ENCODE measurements at regions not wholly inside any gene's neighbourhood (a gene's known extent, or its start where the extent isn't known, plus 50 kb on each side); places are given as distances from the start of the nearest gene placed in this dataset.

- H3K4me3 ChIP-seq (ENCODE audit: low read depth, low read length): no peak overlapping the region
These were observed 436.4 kb downstream of the SHQ1 start for GRCh38 chr3:72411843-72412242.

GRCh38 chr3:72411126-72411525, 437.1 kb downstream of the SHQ1 start:
- H3K4me3 ChIP-seq (ENCODE audit: low read depth, low read length): no peak overlapping the region

GRCh38 chr3:72408983-72409779, 439.1 kb downstream of the SHQ1 start:
- H3K4me3 ChIP-seq (ENCODE audit: low read depth, low read length): no peak overlapping the region

GRCh38 chr3:72407766-72408165, 440.5 kb downstream of the SHQ1 start:
- H3K4me3 ChIP-seq (ENCODE audit: low read depth, low read length): no peak overlapping the region

GRCh38 chr3:72405943-72406566, 442.2 kb downstream of the SHQ1 start:
- H3K4me3 ChIP-seq (ENCODE audit: low read depth, low read length): no peak overlapping the region

GRCh38 chr3:72401005-72401545, 447.2 kb downstream of the SHQ1 start:
- H3K4me3 ChIP-seq (ENCODE audit: low read depth, low read length): no peak overlapping the region

- H3K4me3 ChIP-seq (ENCODE audit: low read depth, low read length): no peak overlapping the region
These were observed 449.5 kb downstream of the SHQ1 start for GRCh38 chr3:72398781-72399180.

GRCh38 chr3:72397586-72397985, 450.7 kb downstream of the SHQ1 start:
- H3K4me3 ChIP-seq (ENCODE audit: low read depth, low read length): no peak overlapping the region

GRCh38 chr3:72396899-72397298, 451.3 kb downstream of the SHQ1 start:
- no peak overlapping the region for H3K4me3 ChIP-seq (ENCODE audit: low read depth, low read length)

- H3K4me3 ChIP-seq (ENCODE audit: low read depth, low read length): no peak overlapping the region
These were observed 452.4 kb downstream of the SHQ1 start for GRCh38 chr3:72395776-72396311.

GRCh38 chr3:72393455-72393854, 454.8 kb downstream of the SHQ1 start:
- no peak overlapping the region for H3K4me3 ChIP-seq (ENCODE audit: low read depth, low read length)

- H3K4me3 ChIP-seq (ENCODE audit: low read depth, low read length): no peak overlapping the region
These were observed 456.6 kb downstream of the SHQ1 start for GRCh38 chr3:72391659-72392058.

- no peak overlapping the region for H3K4me3 ChIP-seq (ENCODE audit: low read depth, low read length)
These were observed 457.4 kb downstream of the SHQ1 start for GRCh38 chr3:72390841-72391240.

GRCh38 chr3:72388644-72389043, 459.6 kb downstream of the SHQ1 start:
- H3K4me3 ChIP-seq (ENCODE audit: low read depth, low read length): no peak overlapping the region

GRCh38 chr3:72388117-72388516, 460.1 kb downstream of the SHQ1 start:
- no peak overlapping the region for H3K4me3 ChIP-seq (ENCODE audit: low read depth, low read length)

- H3K4me3 ChIP-seq (ENCODE audit: low read depth, low read length): no peak overlapping the region
These were observed 461.8 kb downstream of the SHQ1 start for GRCh38 chr3:72386327-72387000.

GRCh38 chr3:72385167-72385566, 463.1 kb downstream of the SHQ1 start:
- H3K4me3 ChIP-seq (ENCODE audit: low read depth, low read length): no peak overlapping the region

GRCh38 chr3:72384602-72385001, 463.6 kb downstream of the SHQ1 start:
- H3K4me3 ChIP-seq (ENCODE audit: low read depth, low read length): no peak overlapping the region

GRCh38 chr3:72383883-72384282, 464.4 kb downstream of the SHQ1 start:
- no peak overlapping the region for H3K4me3 ChIP-seq (ENCODE audit: low read depth, low read length)

- H3K4me3 ChIP-seq (ENCODE audit: low read depth, low read length): no peak overlapping the region
These were observed 465.0 kb downstream of the SHQ1 start for GRCh38 chr3:72383230-72383629.

GRCh38 chr3:72382460-72382859, 465.8 kb downstream of the SHQ1 start:
- no peak overlapping the region for H3K4me3 ChIP-seq (ENCODE audit: low read depth, low read length)

Data from iPS-11a (cell line).